Stimulated activated naive CD4-positive, alpha-beta T cell (primary cell): ENCODE measurements at regions not wholly inside any gene's neighbourhood (a gene's known extent, or its start where the extent isn't known, plus 50 kb on each side); places are given as distances from the start of the nearest gene placed in this dataset.

Experiments used
- DNase-seq, 6 experiments: peaks; one replicate each; lab custom pipeline; 2025; lab: John Stamatoyannopoulos, UW

GRCh38 chr17:36864827-36865430 lies 72.3 kb upstream of the LHX1 start:
- no peak for DNase-seq

GRCh38 chr17:36867716-36868341 lies 69.4 kb upstream of the LHX1 start:
- DNase-seq = no peak

- no peak for DNase-seq
These were observed 68.5 kb upstream of the LHX1 start for GRCh38 chr17:36868777-36869176.

- DNase-seq = no peak
These were observed 67.8 kb upstream of the LHX1 start for GRCh38 chr17:36869441-36869840.

GRCh38 chr17:36869856-36870719 lies 67.2 kb upstream of the LHX1 start:
- no peak for DNase-seq

- no peak for DNase-seq
These were observed 66.6 kb upstream of the LHX1 start for GRCh38 chr17:36870720-36870999.

- DNase-seq = no peak
These were observed 61.5 kb upstream of the LHX1 start for GRCh38 chr17:36875698-36876293.

- DNase-seq = no peak
These were observed 60.3 kb upstream of the LHX1 start for GRCh38 chr17:36876966-36877365.

GRCh38 chr17:36877771-36878170 lies 59.5 kb upstream of the LHX1 start:
- DNase-seq = no peak

- DNase-seq = no peak
These were observed 59.1 kb upstream of the LHX1 start for GRCh38 chr17:36878216-36878615.

- DNase-seq = no peak
These were observed 58.2 kb upstream of the LHX1 start for GRCh38 chr17:36879027-36879426.

GRCh38 chr17:36879624-36880131 lies 57.6 kb upstream of the LHX1 start:
- no peak for DNase-seq

GRCh38 chr17:36880268-36880905 lies 56.9 kb upstream of the LHX1 start:
- no peak for DNase-seq

- no peak for DNase-seq
These were observed 56.0 kb upstream of the LHX1 start for GRCh38 chr17:36881323-36881722.

GRCh38 chr17:36884495-36885152 lies 52.7 kb upstream of the LHX1 start:
- no peak for DNase-seq

- DNase-seq = no peak
These were observed 52.0 kb upstream of the LHX1 start for GRCh38 chr17:36885153-36885735.

- no peak for DNase-seq
These were observed 51.4 kb upstream of the LHX1 start for GRCh38 chr17:36885771-36886377.
